ENCODE measurements at regions not wholly inside any gene's neighbourhood (a gene's known extent, or its start where the extent isn't known, plus 50 kb on each side); places are given as distances from the start of the nearest gene placed in this dataset.
"Not testable (repeated sequence)": the region's sequence is repeated elsewhere in the genome, so short reads cannot be mapped to it uniquely, and the experiment has no call there.

GRCh38 chr11:97048481-97048880 is 658.7 kb downstream of the JRKL start:
- DNase-seq: no peak

- DNase-seq: no peak
These were observed 670.4 kb downstream of the JRKL start for GRCh38 chr11:97060184-97060583.

DNA sequence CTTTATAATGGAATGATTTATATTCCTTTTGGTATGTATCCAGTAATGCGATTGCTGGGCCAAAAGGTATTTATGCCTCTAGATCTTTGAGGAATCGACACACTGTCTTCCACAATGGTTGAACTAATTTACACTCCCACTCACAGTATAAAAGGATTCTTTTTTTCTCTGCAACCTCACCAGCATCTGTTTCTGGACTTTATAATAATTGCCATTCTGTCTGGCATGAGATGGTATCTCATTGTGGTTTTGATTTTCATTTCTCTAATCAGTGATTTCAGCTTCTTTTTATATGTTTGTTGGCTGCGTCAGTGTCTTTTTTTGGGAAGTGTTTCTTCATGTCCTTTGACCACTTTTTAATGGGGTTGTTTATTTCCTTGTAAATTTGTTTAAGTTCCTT is 679.3 kb downstream of the JRKL start:
- no peak for DNase-seq

- no peak for DNase-seq
These were observed 682.6 kb downstream of the JRKL start for GRCh38 chr11:97072420-97072819.

GRCh38 chr11:97076666-97077065 is 686.9 kb downstream of the JRKL start:
- DNase-seq: not testable (repeated sequence)

DNA sequence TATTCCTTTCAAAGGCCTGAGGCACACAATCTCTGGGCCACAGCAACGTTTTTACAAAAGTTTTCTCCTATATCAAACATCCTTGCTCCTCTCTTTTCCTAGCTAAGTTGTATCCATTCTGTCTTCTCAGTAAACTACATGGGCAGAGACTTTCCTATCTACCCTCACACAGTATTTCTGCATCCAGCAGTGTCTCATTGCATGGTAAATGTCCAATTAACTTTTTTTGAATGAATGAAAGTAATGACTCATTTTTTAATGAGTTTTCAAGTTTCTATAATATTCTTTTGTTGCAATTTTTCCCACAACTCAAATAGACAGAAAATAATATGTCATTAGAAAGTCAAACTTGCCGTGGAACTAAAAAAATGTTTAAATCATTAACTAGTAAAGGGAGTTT is 688.6 kb downstream of the JRKL start:
- no peak for DNase-seq

- DNase-seq: no peak
These were observed 689.4 kb downstream of the JRKL start for GRCh38 chr11:97079244-97079643.

- no peak for DNase-seq
These were observed 697.6 kb downstream of the JRKL start for GRCh38 chr11:97087419-97087818.

GRCh38 chr11:97092823-97093222 is 703.0 kb downstream of the JRKL start:
- no peak for DNase-seq

DNA sequence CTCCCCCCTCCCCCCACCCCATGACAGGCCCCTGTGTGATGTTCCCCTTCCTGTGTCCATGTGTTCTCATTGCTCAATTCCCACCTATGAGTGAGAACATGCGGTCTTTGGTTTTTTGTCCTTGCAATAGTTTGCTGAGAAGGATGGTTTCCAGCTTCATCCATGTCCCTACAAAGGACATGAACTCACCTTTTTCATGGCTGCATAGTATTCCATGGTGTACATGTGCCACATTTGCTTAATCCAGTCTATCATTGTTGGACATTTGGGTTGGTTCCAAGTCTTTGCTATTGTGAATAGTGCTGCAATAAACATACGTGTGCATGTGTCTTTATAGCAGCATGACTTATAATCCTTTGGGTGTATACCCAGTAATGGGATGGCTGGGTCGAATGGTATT is 712.4 kb downstream of the JRKL start:
- DNase-seq: not testable (repeated sequence)

GRCh38 chr11:97107604-97108003 is 717.8 kb downstream of the JRKL start:
- DNase-seq: no peak

- DNase-seq: no peak
These were observed 719.3 kb downstream of the JRKL start for GRCh38 chr11:97109078-97109477.

DNA sequence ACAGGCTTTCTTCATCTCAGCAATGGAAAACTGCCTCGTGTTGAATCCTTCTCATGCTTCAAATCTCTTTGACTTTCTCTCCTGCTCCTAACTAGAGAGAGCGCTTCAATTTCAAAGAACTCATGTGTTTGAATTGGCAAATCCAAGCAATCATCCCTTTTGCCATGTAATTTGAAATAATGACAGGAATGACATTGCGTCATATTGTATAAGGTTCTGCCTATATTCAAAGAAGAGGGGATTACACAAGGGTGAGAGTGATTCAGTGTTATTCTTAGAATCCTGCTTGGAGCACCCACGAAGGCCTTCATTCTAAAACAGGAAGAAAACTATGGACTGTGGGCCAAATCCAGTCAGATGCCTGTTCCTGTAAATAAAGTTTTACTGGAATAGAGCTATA is 720.6 kb downstream of the JRKL start:
- DNase-seq: no peak

GRCh38 chr11:97111559-97111958 is 721.7 kb downstream of the JRKL start:
- no peak for DNase-seq

DNA sequence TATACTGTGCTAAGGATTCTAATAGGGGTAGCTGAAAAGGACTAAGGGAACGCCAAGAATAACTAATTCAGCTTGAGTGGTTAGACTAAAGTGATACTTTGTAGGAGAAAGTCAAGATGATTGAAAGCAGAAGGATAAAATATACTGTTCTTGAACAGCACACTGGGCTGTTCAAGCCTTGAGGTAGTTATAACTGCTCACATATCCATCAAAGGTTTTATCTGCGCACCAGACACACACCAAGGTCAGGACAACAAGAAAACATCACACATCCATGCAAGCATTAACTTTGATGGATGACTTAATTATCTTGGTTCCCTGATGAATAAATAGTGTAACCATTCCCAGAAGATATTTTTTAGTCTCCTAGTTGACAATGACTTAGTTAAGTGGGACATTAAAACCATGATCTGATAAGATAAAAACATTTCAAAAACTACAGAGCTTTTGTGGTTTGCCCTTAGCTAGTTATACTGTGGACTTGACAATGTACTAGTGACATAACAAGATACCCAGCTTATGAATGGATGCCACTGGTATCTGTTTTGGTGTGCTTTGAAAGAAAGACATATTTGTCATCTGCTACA is 728.9 kb downstream of the JRKL start:
- DNase-seq: no peak

DNA sequence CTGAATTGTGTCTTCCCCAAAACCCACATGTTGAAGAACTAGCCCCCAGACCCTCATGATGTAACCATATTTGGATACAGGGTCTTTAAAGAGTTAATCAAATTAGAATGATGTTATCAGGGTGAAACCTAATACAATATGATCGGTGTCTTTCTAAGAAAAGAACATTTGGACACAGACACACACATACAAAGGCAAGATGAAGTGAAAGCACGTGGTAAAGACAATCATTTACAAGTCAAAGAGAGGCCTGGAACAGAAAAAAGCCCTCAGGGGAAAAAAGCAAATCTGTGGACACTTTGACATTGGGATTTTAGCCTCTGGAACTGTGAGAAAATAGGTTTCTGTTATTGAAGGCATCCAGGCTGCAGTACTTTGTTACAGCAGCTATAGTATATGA is 733.4 kb downstream of the JRKL start:
- DNase-seq: no peak

- DNase-seq: no peak
These were observed 746.3 kb downstream of the JRKL start for GRCh38 chr11:97136067-97136466.

DNA sequence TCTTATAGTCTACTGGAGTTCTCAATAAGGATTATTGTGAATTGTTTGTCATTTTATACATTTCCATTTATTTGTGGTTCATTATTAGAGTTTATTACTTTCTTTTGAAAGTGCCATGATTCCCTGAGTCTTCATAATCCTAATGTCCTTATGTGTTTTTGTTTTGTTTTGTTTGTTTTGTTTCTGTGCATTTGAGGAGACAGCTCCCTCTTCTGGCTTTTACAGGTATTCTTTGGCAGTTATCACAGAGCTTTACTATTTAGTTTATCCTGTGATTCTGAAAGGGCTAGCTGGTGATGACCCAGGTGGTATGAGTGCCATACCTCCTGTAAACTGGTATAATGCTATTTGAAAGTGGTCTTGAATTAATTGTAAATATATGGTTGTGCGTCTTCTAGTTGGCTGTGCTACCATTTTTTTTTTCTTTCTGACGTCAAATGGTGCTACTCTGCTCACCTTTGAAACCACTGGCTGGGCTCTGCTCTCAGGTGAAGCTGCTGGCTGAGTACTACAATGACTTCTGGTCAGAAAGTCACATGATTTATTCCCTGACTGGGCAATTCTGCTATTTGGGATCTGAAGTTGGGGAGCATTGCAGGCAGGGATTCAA is 751.2 kb downstream of the JRKL start:
- no peak for DNase-seq

GRCh38 chr11:97143463-97143862 is 753.6 kb downstream of the JRKL start:
- DNase-seq: no peak

DNA sequence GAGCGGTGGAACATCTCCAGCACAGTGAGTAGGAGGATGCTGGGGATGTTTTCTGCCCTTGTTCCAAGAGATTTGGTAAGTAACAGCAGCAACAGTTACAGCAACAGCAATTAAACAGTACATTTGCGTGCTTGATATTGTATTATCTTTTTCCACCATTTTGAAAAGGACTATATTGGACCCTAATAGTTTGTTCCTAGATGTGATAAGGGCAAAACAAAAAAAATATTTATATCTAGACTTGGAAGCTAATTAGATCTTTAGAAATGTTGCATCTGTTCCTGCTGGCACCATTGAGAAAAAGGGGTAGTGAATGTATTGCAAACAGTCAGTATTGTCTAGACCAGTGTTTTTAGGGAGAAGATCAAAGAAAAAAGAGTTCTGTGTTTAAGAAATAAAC is 759.9 kb downstream of the JRKL start:
- no peak for DNase-seq

- no peak for DNase-seq
These were observed 767.5 kb downstream of the JRKL start for GRCh38 chr11:97157221-97157740.

DNA sequence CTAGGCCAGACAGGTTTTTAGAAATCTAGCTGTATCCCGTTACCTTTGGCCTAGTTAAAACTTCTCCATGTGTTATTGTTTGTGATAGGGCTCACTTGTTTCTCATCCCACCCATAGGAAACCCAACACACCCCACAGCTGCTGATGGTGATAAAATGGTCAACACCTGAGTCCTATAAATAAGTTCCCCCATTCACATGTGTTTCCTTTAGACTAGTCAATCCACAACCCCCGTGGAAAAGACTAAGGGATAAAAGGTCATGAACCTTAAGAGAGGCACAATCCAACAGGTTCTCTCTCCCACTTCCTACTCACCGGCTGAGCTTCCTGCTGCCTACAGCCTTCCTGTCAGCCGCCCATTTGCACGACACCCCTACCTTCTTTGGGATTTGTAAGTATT is 768.4 kb downstream of the JRKL start:
- no peak for DNase-seq

DNA sequence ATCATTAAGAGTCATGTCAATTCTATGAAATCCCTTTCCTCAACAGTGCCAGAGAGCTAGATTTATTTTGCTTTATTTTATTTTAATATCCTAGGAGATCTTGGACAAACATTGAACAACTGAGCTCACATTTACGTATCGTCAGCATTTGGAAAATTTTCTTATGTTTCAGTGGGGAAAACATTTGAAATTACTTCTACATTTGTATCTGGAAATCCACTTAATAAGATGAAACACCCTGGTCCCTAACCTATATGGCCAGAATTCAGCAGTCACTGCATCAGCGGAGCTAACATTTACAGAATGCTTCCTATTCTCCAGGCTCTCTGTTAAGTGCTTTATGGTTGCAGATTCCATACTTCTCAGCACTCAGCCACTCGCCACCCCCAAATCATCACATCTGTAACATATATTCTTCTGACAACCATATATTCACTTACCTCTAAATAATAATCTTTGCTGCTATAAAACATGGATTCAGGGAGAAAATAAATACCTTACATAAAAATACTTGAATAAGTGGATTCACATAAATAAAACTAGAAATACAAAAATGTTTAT is 773.9 kb downstream of the JRKL start:
- DNase-seq: peak; percentile 10

DNA sequence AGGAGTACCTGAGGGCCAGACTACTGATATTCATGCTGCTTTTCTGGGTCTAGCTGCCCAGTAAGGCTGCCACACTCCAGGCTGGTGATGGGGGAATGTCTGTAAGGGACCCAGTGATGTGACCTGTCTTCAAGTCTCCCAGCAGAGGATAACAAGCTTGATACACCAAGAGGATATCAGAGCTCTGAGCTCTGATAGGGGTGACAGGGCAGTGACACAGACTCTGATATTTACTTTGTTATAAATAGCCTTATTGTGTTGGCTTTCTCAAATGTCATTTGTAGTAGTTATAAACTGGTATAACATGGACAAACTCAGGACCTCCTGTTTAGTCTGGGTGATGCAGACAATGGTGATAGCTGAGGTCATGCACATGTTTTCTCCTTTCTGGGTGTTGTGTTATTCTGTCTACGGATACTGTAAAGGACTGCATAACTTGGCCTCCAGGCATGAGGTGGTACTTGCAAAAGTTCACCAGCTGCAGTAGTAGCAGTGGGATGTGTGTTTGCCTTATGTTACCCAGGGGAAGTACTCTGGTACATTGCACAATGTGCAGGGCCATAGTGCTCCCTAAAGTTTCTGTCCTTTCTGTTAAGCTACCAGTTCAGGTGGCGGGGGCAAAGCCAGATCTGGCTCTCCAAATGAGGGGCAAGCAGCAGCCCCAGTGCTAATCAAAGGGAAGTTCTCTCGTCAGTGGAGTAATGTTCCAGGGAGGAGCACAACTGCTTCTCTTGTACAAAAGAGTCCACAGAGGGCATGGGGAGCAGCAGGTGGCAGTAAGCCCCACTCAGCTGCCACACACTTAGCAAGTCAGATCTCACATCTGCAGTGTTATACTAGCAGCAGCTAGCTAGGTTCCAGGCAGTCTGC is 812.2 kb downstream of the JRKL start:
- no peak for DNase-seq
